ENCODE measurements at regions not wholly inside any gene's neighbourhood (a gene's known extent, or its start where the extent isn't known, plus 50 kb on each side); places are given as distances from the start of the nearest gene placed in this dataset.

GRCh38 chr1:79198832-79199231 lies 192.3 kb upstream of the ADGRL4 start:
- no peak for TF ChIP-seq CTCF (IDR thresholded peaks at IDR 0.05)
- Histone ChIP-seq H3K4me3 (ENCODE audit: low read depth in 1 of 2, low read length in 1 of 2) (no peak overlapping the region), H3K4me1 (ENCODE audit: control insufficient read depth in 1 of 2, insufficient read depth in 1 of 2, low read depth in 1 of 2, low read length in 1 of 2) (no peaks in the 10 kb centered on the region), H3K27ac (no peak overlapping the region), H3K27me3 (no peaks in the 10 kb centered on the region), H3K36me3 (no peaks in the 10 kb centered on the region), H3K9me3 (no peaks in the 10 kb centered on the region)

- no peak for TF ChIP-seq CTCF (IDR thresholded peaks at IDR 0.05)
- Histone ChIP-seq H3K27ac (no peak overlapping the region), H3K36me3 (no peaks in the 10 kb centered on the region), H3K4me1 (ENCODE audit: control insufficient read depth in 1 of 2, insufficient read depth in 1 of 2, low read depth in 1 of 2, low read length in 1 of 2) (no peaks in the 10 kb centered on the region), H3K9me3 (no peaks in the 10 kb centered on the region), H3K4me3 (ENCODE audit: low read depth in 1 of 2, low read length in 1 of 2) (no peak overlapping the region), H3K27me3 (no peaks in the 10 kb centered on the region)
Observed at GRCh38 chr1:79197421-79197820, 190.9 kb upstream of the ADGRL4 start.

GRCh38 chr1:79196211-79196610 lies 189.7 kb upstream of the ADGRL4 start:
- Histone ChIP-seq H3K4me1 (ENCODE audit: control insufficient read depth in 1 of 2, insufficient read depth in 1 of 2, low read depth in 1 of 2, low read length in 1 of 2) (no peaks in the 10 kb centered on the region), H3K27me3 (no peaks in the 10 kb centered on the region), H3K9me3 (no peaks in the 10 kb centered on the region), H3K27ac (no peak overlapping the region), H3K36me3 (no peaks in the 10 kb centered on the region), H3K4me3 (ENCODE audit: low read depth in 1 of 2, low read length in 1 of 2) (no peak overlapping the region)
- TF ChIP-seq CTCF (IDR thresholded peaks at IDR 0.05): no peak

- H3K9me3 ChIP-seq: no peaks in the 10 kb centered on the region
- no peaks in the 10 kb centered on the region for H3K27me3 ChIP-seq
- H3K27ac ChIP-seq: no peak overlapping the region
- no peaks in the 10 kb centered on the region for H3K36me3 ChIP-seq
- TF ChIP-seq CTCF (IDR thresholded peaks at IDR 0.05): no peak
- H3K4me1 ChIP-seq (ENCODE audit: control insufficient read depth in 1 of 2, insufficient read depth in 1 of 2, low read depth in 1 of 2, low read length in 1 of 2): no peaks in the 10 kb centered on the region
- H3K4me3 ChIP-seq (ENCODE audit: low read depth in 1 of 2, low read length in 1 of 2): no peak overlapping the region
Observed at GRCh38 chr1:79193211-79194079, 186.9 kb upstream of the ADGRL4 start.

- Histone ChIP-seq H3K27ac (no peak overlapping the region), H3K36me3 (no peaks in the 10 kb centered on the region), H3K27me3 (no peaks in the 10 kb centered on the region), H3K4me1 (ENCODE audit: control insufficient read depth in 1 of 2, insufficient read depth in 1 of 2, low read depth in 1 of 2, low read length in 1 of 2) (no peaks in the 10 kb centered on the region), H3K4me3 (ENCODE audit: low read depth in 1 of 2, low read length in 1 of 2) (no peak overlapping the region), H3K9me3 (no peaks in the 10 kb centered on the region)
- no peak for TF ChIP-seq CTCF (IDR thresholded peaks at IDR 0.05)
Observed at GRCh38 chr1:79190074-79190473, 183.5 kb upstream of the ADGRL4 start.

Measured in neutrophil (primary cell).